KOPT-K1 (cell line): ENCODE measurements at regions not wholly inside any gene's neighbourhood (a gene's known extent, or its start where the extent isn't known, plus 50 kb on each side); places are given as distances from the start of the nearest gene placed in this dataset.

ENCODE experiments used
- H3K27ac ChIP-seq: fragments of 200-600 bp; sonication (generic); 2 replicates; pipeline ENCODE4 v1.5.1; 2016; ENCODE audit warnings: antibody characterized with exemption, mild to moderate bottlenecking, low read depth, low read length; ENCODE audit not compliant: poor library complexity, severe bottlenecking
- H3K36me3 ChIP-seq: fragments of 200-600 bp; sonication (generic); 2 replicates; pipeline ENCODE4 v1.5.1; 2017; ENCODE audit warnings: antibody characterized with exemption, mild to moderate bottlenecking, low read length, moderate library complexity; ENCODE audit not compliant: insufficient read depth
- H3K9me3 ChIP-seq: fragments of 200-600 bp; sonication (generic); 2 replicates; pipeline ENCODE4 v1.5.1; 2017; ENCODE audit warnings: antibody characterized with exemption, low read length, mild to moderate bottlenecking; ENCODE audit not compliant: insufficient read depth, poor library complexity, severe bottlenecking

DNA sequence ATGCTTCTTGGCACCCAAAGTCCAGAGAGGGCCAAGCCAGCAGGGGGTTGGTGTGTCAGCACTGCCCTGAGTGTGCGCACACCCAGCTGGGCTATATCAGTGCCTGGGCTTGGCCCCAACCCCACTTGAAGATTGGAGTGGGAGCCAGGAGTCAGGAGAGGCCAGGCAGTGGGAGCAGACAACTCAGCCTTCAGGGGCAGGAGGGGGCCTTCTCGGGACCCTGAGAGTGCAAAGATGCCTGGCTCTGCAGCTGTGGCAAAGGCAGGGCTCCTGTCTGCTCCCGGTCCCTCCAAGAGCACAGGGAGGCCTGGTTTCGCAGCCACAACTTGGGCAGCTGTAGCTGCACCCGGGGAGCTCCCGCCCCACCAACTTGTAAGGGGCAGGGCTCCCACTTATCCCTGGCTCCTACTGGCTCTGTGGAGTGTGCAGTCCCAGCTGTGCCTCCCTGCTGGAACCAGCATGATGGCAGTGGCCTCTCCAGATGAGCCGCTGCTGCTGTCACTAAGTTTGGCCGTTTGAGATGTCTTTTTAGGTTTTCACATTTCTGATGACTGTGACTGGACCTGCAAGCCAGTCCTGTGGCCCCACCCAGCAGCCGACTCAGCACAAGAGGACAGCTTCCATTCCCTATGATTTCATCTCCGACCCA is 148.8 kb upstream of the HS6ST1 start:
- Histone ChIP-seq H3K9me3 (peaks cover 70% of the 10 kb centered on the region), H3K36me3 (no peaks in the 10 kb centered on the region), H3K27ac (no peak overlapping the region)

DNA sequence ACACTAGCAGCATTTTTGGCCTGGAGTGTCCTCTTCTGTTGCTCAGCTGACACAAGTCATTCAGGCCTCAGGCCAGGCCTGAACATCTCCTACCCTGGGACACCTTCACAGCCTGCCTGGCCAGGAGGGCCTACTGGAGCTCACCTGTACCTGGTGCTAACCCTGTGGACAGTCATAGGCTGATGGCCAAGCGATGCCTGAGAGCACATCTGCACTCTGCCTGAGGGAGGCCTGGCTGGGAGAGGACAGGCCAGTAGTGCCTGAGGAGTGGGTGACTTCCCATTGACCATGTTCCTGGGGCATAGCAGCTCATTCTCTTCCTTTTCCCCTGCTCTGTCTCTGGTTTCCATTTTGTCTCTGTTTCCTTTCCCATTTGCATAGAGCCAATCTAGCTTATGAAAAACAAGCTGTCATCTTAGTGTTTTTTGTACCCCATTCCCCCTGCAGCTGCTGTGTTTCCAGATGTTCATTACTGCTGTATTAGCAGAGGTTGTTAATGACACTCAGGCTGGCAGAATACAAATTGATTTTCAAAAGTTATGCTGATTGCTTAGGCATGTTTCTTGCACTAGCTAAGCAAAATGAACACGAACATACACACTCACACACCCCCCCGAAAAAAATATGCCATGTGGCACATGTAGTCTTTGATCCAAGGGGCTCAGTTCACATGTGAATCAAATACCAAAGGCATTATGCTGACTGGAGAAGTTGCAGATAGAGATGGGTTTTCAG is 149.7 kb upstream of the HS6ST1 start:
- Histone ChIP-seq H3K36me3 (no peaks in the 10 kb centered on the region), H3K9me3 (peaks cover 70% of the 10 kb centered on the region), H3K27ac (peak overlapping the region; percentile 13)

DNA sequence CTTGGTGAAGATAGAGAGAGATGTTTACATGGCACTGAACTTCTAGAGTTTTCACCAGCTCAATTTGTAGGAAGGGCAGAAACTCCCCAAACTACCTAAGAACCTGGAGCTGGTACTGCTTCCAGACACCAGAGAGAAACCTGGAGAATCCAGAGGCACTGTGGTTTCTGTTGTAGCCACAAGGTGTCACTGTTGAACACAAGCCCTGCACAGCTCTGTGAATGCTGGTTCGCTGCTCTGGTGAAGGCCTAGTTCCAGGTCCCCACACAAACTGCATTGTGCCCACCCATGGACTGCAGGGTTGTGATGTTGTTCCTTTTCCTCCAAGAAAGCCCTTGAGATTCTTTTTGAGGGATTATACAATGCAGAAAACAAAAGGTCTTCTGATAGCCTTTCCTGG is 150.5 kb upstream of the HS6ST1 start:
- Histone ChIP-seq H3K9me3 (peaks cover 70% of the 10 kb centered on the region), H3K36me3 (no peaks in the 10 kb centered on the region), H3K27ac (peak overlapping the region; percentile 13)

DNA sequence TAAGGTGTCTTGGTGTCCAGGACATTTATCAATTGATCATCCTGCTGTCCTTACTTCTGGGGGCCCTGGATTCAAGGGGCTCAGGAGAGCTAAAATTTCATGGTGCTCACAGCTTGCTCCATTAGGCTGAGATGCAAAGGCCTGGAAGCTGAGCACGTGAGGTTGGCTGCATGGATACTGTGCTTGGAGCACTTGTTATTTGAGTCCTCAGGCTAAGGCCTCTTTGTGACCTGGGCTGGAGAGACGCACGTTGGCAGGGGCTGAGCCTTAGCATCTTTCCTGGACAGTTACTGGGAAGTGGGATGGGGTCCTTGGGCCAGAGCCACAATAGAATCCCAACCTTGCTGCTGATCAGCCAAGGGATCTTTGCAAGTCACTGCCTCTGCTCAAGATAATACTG is 151.2 kb upstream of the HS6ST1 start:
- no peaks in the 10 kb centered on the region for H3K36me3 ChIP-seq
- H3K9me3 ChIP-seq: peaks cover 70% of the 10 kb centered on the region
- no peak overlapping the region for H3K27ac ChIP-seq

DNA sequence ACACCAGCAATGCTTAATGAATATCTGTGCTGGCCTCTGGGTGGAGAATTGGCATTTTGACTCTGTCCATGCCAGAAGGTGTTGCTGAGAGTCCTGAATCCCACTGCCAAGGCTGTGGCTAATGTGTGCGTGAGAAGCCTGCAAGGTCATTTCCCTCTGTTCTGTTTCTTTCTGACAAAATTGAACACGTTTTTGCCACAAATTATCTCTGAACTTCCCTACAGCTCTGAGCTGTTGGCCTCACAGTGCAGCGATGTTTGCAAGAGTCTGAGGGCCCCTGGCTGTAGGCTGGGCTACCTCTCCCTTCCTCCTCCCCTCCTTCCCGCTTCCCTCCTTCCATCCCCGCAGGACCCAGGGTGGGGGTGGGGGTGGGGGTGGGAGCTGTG is 154.1 kb upstream of the HS6ST1 start:
- Histone ChIP-seq H3K9me3 (peaks cover 46% of the 10 kb centered on the region), H3K36me3 (no peaks in the 10 kb centered on the region), H3K27ac (peak overlapping the region; percentile 100)

DNA sequence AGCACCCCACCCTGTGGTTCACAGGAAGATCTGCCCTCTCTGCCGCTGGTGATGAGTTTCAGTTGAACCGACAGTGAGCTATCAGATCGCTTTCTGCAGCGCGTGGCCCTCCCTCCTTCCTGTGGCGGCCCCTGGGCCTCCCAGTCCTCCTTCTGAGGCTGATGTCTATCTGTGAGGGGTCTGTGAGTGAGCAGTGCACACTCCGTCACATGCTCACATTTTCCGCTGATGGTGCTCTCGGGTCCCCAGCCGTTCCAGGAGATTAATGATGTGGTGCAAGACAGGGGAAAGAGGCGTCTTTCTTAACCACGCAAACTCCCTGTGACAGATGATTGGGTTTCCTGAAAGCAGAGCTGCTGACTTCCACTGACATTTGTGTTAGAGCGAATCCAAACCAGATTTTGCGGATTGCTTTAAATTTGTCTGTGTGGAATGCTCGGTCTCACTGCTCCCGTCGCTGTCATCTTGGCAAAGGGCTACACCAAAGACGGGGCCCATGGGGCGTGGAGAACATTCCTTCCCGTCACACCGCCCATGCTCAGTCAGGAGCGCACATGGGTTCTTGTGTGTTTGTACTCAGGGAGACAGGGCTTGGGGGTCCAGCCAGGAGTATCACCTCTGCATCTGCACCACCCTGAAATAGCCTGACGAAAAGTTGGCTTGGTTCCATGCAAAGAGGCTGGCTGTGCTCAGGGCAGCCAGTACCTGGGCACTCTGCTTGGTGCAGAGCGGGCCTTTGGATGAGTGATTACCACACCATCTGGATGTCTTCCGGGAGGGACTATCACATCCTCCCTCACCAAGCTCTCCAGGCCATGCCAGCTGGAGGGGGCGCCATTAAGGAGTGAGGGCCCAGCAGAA is 154.7 kb upstream of the HS6ST1 start:
- Histone ChIP-seq H3K36me3 (no peaks in the 10 kb centered on the region), H3K9me3 (peaks cover 40% of the 10 kb centered on the region), H3K27ac (peak overlapping the region; percentile 100)

DNA sequence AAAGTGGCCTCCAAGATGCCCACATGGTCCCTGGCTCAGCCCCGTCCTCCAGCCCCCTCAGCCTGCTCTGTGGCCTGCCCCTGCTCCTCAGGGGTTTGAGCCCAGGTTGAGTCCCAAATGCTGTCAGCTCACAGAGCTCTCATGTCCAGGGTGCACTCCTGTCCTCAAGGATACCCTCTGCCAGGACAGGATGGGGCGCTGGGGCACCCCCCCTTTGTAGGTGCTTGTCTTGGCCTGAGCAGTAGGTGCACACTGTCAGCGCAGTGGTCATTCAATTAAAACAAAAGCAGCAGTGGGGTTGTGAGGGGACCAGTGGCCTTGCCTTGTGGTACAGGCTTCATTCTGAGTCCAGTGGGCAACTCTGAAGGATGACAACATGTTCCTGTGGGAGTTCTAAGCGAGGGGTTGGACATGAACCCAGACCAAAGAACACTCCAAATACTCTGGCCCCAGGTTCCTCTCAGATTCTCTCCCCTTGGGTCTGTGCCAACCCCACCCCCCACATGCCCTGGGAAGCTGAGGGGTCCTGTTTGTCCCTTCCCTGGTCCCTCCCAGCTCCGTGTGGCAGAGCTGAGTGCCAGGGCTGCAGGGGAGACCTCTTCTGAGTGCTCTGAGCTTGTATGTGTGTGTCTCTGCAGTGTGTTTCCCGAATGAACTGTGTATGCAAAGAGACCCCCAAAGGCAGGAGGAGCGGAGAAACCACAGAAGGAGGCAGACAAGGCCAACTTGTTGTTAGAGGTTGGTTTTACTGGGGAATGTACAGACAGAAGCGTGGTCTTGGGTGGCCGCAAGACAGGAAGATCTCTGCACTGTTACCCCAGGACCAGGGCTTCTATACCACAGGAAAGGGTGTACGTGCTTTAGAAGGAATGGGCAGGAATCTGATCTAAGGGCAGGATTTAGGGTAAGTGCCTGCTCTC is 155.6 kb upstream of the HS6ST1 start:
- H3K27ac ChIP-seq: peak overlapping the region; percentile 100
- H3K9me3 ChIP-seq: peaks cover 31% of the 10 kb centered on the region
- H3K36me3 ChIP-seq: no peaks in the 10 kb centered on the region

DNA sequence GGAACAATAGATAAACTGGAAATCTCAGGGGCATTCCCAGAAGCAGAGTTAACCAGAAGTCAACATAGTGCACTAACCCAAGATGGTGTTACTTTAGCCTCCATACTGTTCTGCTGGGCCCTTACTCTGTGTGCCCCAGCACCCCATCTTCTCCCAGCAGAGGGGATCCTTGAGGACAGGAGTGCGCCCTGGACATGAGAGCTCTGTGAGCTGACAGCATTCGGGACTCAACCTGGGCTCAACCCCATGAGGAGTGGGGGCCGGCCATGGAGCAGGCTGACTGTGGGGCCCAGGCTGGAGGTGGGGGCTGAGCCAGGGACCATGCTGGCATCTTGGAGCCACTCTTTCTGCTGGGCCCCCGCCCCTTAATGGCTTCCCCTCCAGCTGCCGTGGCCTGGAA is 156.3 kb upstream of the HS6ST1 start:
- Histone ChIP-seq H3K27ac (peak overlapping the region; percentile 100), H3K36me3 (no peaks in the 10 kb centered on the region), H3K9me3 (peaks cover 24% of the 10 kb centered on the region)

DNA sequence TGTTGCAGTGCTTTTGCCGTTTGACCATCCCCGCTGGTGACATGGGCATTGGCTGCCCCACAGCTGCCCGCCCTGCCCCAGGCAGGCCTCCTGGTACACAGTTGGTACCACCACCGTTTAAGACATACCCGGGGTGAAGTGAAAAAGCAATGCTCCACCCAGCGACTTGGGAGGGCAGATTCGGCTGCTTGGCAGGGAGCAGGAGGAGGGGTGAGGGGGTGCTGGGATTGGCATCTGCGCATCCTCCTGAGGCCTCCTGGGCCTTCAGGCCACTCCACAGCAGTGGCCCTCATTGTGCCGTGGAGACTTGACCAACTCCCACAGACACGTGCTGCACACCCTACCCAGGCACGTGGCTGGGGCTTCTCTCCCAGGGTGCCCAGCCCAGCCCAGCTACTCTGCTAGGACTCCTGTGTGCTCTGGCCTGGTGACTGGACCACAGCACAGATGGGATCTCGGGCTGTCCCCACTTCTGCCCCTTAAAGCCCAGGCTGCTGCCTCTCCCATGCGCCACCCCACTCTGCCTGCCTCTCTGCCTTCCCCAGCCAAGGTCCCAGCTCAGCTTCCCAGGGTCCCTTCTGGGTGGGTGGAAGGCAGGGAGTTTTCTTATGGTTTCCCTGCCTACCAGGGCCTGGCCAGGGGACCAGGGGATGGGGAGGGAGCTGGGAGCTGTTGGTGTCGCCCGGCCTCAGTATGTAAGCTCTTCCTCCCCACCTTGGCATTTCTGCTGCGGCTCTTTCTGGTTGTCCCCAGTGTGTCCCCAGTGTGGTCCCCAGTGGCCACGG is 157.0 kb upstream of the HS6ST1 start:
- H3K27ac ChIP-seq: peak overlapping the region; percentile 100
- peaks cover 17% of the 10 kb centered on the region for H3K9me3 ChIP-seq
- no peaks in the 10 kb centered on the region for H3K36me3 ChIP-seq

DNA sequence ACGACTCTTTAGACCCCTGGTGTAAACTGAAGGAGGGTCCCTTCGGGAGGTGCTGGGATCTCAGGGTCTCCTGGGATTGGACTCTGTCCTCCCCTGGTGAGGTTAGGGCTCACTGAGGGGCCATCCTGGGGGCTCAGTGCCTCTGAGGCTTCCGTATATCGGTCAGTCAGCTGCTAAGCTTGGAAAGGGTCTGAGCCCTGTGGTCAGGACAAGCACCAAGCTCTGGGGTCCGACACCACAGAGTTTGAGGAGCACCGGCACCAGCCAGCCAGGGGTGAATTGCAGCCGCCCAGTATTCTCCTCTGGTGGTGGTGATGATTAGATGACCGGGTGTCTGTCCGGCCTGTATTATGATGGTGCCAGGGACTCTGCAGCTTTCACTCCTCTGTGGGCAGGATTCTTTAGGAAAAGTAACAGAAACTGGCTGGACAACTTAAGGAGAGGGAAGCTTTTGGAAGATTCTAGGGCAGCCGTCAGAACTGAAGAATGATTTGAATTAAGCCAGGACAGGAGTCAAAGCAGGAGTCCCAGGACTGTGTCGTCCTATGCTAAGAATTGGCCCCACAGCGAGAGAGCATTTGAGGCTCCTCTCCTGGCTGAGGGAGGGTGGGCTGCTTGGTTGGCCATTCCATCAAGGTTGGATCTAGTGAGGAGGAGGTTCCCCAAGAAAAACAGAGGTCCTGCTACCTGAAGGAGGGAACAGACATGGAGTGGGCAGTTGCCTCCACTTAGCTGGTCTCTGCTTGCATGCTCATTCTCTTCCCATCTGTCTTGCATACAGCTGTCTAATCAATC is 158.6 kb upstream of the HS6ST1 start:
- Histone ChIP-seq H3K36me3 (no peaks in the 10 kb centered on the region), H3K9me3 (peaks cover 2% of the 10 kb centered on the region), H3K27ac (peak overlapping the region; percentile 100)

DNA sequence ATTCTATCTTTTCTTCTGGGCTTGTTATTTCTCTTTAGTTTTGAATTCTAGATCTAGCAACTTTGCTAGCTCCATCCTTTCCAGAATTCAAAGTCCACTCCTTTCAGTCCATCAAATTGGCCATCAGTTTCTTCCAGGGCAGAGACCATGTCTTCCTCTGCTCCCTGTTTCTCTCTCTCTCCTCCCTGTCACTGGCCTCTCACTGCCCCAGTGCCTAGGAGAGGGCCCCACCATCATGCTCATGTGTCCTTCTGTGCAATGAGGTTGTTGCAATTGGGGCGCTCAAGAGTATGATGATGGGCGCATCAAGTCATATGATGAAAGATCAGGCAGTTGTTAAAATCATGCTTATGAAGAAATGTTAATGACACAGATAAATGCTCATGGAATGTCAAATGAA is 159.2 kb upstream of the HS6ST1 start:
- H3K36me3 ChIP-seq: no peaks in the 10 kb centered on the region
- H3K9me3 ChIP-seq: no peaks in the 10 kb centered on the region
- H3K27ac ChIP-seq: peak overlapping the region; percentile 100

DNA sequence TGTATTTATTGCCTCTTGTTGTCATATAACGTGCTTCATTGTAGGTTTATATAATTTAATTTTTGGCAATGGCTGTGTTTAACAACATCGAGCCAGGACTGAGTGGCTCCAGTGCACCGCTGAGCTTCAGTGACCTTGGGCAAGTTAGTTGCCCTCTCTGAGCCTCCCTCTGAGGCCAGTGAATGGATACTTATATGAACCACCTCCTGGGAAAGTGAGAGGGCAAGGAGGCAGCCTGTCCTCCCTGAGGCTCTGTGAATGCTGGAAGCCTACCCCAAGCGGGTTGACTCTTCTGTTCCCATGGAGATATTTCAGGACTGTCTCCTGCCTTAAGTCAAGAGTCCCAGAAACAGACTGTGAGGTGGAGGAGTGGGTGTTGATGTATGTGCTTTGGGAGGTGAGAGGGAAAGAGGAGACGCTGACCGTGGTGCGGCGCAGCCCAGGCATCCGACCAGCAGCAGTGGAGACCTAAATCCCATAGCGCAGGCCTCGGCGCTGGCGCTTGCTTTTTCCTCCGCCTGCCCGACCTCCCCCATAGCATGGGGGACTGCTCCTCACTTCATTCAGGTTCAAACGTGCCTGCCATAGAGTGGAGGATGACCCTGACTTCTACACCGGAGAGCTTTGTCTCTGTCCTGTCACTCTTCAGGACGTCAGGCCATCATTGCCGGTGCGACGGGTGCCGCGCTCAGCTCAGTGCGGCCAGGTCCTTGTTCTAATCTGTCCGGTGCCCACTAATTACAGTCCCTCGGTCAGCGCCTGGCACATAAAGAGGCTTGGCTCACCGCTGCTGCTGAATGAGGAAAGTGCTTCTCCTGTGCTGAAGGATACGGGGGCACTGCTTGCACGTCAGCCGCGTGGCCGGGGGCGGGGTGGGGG is 167.3 kb upstream of the HS6ST1 start:
- no peaks in the 10 kb centered on the region for H3K9me3 ChIP-seq
- H3K36me3 ChIP-seq: peaks cover 11% of the 10 kb centered on the region; the same call in 1 of the 2 replicates
- peak overlapping the region; percentile 5 for H3K27ac ChIP-seq
